RWPE1 (cell line): ENCODE measurements at regions not wholly inside any gene's neighbourhood (a gene's known extent, or its start where the extent isn't known, plus 50 kb on each side); places are given as distances from the start of the nearest gene placed in this dataset.

Experiments used
- CTCF ChIA-PET: fragments of 350-600 bp; sonication (Branson Sonifier 250); formaldehyde crosslinking; extraction: SDS; loops from one replicate; lab custom pipeline; 2021; lab: Yijun Ruan, JAX
- POLR2A ChIA-PET: fragments of 400-600 bp; formaldehyde crosslinking; extraction: SDS; loops from one replicate; lab custom pipeline; 2020; ENCODE audit warnings: antibody characterized with exemption; ENCODE audit not compliant: low non-redundant PET; lab: Yijun Ruan, JAX
- DNase-seq: peaks from one replicate; pipeline ENCODE4 v3.0.0; 2012; ENCODE audit warnings: low spot score
- H3K27ac ChIP-seq: fragments of 450-650 bp; 2 replicates; pipeline ENCODE4 v1.5.1; 2017
- TF ChIP-seq, protein P1 (sequence below): fragments of 450-650 bp; conservative IDR thresholded peaks from 2 replicates; pipeline ENCODE4 v1.5.1; 2017; ENCODE audit warnings: low read depth, mild to moderate bottlenecking

DNA sequence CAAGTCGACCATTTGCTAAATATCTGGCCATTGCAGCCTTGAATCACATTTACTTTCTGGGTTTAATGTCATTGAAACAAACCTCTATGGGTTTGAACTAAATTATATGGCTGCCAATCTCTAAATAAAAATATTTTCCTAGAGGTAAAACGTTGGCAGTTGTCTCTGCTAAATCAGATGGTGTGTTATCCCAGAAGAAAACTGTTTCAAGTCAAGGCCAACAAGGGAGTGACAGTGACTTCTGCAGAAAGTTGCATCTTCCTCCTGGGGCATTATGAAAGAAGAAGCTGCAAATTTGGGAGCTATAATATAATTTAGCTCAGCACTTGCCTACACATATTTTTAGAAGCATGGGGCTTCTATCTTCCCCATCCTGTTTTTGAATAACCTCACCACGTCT lies 116.2 kb downstream of the TTC8 start:
- H3K27ac ChIP-seq: no peak overlapping the region
- TF ChIP-seq, protein P1, sequence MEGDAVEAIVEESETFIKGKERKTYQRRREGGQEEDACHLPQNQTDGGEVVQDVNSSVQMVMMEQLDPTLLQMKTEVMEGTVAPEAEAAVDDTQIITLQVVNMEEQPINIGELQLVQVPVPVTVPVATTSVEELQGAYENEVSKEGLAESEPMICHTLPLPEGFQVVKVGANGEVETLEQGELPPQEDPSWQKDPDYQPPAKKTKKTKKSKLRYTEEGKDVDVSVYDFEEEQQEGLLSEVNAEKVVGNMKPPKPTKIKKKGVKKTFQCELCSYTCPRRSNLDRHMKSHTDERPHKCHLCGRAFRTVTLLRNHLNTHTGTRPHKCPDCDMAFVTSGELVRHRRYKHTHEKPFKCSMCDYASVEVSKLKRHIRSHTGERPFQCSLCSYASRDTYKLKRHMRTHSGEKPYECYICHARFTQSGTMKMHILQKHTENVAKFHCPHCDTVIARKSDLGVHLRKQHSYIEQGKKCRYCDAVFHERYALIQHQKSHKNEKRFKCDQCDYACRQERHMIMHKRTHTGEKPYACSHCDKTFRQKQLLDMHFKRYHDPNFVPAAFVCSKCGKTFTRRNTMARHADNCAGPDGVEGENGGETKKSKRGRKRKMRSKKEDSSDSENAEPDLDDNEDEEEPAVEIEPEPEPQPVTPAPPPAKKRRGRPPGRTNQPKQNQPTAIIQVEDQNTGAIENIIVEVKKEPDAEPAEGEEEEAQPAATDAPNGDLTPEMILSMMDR: no peak
- POLR2A ChIA-PET: no interaction called here
- CTCF ChIA-PET: no interaction called here
- no peak for DNase-seq

DNA sequence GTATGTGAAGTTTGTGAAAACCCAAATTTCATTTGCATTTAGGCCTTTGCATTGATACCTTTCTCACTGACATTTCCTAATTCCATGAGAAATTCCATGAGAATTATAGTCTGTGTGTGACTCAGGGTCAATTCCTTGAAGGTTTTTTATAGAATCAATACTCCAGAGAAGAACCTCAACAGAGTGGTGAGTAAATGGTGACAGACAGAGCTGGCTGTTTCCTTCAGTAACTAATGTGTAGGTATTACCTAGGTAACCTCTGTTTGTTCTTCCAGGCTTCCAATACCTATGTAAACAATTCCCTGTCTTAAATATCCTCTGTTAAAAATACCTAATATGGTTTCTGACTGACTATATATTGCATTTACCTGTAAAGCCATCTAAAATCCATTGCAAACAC lies 117.0 kb downstream of the TTC8 start:
- CTCF ChIA-PET: interaction anchor here (0.5 kb wide), 1 partner anchor 235 kb away, joined by 6 read pairs; no protein-coding TSS in a partner anchor
- H3K27ac ChIP-seq: no peak overlapping the region
- no peak for DNase-seq
- TF ChIP-seq, protein P1: no peak
- POLR2A ChIA-PET: interaction anchor here (0.6 kb wide), 1 partner anchor 11 kb away, joined by 4 read pairs; no protein-coding TSS in a partner anchor

DNA sequence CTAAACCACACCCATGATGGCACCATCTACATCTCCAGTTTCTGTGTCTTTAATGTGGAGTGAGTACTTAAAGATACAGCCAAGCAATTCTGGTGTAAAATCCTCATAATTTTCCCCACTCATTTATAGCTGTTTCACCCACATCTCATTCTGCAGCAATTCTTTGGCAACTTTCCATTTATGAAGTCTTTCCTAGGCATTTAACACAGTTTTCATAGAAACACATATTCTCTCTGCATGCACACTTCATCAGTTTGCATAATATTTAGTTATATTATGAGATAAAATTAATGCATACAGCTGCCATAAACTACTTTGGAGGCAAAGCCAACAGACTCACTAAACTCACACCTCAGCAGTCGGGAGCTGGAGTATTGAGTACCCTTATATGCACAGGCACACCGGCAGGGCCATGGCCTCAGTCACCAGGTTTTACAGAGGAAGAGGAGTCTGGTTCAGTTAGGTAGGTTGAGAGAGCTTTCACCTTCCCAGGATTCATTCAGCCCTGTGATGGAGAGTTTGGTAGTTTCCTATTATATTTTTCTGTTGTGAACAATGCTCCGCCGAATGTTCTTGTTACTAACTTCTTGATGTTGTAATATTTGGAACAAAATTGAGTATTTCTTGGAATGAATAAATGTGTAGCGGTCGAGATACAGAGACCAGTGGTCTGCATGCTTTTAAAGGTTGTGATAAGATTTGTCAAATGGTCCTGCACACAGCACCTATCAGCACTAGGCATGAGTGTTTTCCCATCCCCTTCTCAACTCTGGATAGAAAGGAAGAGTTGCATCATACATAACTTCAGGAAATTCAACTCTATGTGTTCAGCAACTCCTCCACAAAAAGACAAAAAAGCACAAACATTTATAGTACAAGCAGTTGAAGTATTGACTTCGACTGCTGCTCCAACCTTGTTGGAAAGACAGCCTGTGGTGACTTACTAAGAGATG lies 123.5 kb downstream of the TTC8 start:
- DNase-seq: no peak
- POLR2A ChIA-PET: no interaction called here
- TF ChIP-seq, protein P1: no peak
- CTCF ChIA-PET: interaction anchor here (0.6 kb wide), 2 partner anchors 110 to 1003 kb away, joined by 3 read pairs; no protein-coding TSS in a partner anchor
- H3K27ac ChIP-seq: no peak overlapping the region

DNA sequence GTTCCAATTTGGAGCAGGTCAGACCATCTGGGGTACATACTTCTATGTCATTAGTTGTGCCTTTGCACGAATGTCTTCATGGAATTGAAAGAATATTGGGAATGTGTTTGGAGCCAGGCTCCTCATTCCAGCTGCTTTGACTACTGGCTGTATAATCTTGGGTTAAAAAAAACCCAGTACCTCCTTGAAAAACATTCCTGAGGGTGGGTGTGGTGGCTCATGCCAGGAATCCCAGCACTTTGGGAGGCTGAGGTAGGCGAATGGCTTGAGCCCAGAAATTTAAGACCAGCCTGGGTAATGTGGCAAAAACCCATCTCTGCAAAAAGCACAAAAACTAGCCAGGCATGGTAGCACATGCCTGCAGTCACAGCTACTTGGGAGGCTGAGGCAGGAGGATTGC lies 125.6 kb downstream of the TTC8 start:
- CTCF ChIA-PET: no interaction called here
- TF ChIP-seq, protein P1: no peak
- DNase-seq: no peak
- no peak overlapping the region for H3K27ac ChIP-seq
- POLR2A ChIA-PET: no interaction called here

DNA sequence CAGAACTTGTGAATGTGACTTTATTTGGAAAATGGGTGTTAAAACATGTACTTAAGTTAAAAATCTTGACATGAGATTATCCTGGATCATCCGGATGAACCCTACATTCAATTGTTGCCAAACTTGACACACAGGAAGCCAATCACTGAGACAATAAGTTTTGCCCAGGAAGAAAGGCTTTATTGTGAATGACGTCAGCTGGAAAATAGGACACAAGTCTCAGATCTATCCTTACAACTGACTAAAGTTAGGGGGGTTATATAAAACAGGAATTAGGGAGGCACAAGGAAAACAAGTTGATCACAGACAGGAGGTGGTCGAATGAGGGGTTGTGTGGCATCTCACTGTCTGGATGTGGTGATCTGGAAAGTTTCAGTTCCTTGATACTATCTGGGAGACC lies 126.9 kb downstream of the TTC8 start:
- ChIA-PET POLR2A (no interaction called here), CTCF (no interaction called here)
- TF ChIP-seq, protein P1: no peak
- DNase-seq: no peak
- H3K27ac ChIP-seq: no peak overlapping the region

DNA sequence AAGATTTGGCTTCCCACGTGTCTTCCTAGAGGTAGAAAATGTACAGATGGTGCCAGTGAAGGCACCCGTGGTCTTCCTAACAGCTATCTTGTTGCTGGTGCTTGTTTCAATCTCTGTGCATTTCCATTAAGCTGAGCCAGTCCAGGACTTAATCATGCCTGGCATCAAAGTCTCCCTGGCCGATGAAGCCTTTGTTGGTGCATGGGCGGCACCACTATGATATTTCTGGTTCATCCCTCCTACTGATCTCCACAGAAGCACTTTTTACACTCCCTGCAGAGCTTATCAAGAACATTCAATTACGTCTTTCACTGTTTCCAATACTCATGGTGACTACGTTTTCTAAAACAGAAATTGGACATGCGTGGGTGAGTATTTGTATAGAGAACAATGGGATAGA lies 128.4 kb downstream of the TTC8 start:
- TF ChIP-seq, protein P1: no peak
- ChIA-PET POLR2A (no interaction called here), CTCF (no interaction called here)
- no peak for DNase-seq
- H3K27ac ChIP-seq: no peak overlapping the region
